Glutamatergic neuron (in vitro differentiated cells): ENCODE measurements at regions not wholly inside any gene's neighbourhood (a gene's known extent, or its start where the extent isn't known, plus 50 kb on each side); places are given as distances from the start of the nearest gene placed in this dataset.
"Not testable (repeated sequence)": the region's sequence is repeated elsewhere in the genome, so short reads cannot be mapped to it uniquely, and the experiment has no call there.

Experiments
- DNase-seq: peaks from one replicate; pipeline ENCODE4 v3.0.0; 2022
- H3K27ac Mint-ChIP-seq: one replicate; pipeline ENCODE4 v1.8.0; 2020; ENCODE audit warnings: mild to moderate bottlenecking, mixed read lengths, inconsistent platforms; ENCODE audit not compliant: unreplicated experiment
- H3K27me3 Mint-ChIP-seq: one replicate; pipeline ENCODE4 v1.8.0; 2020; ENCODE audit warnings: mild to moderate bottlenecking, moderate library complexity, mixed read lengths, inconsistent platforms; ENCODE audit not compliant: unreplicated experiment
- H3K36me3 Mint-ChIP-seq: one replicate; pipeline ENCODE4 v1.8.0; 2020; ENCODE audit warnings: mild to moderate bottlenecking, mixed read lengths, inconsistent platforms; ENCODE audit not compliant: unreplicated experiment
- H3K4me1 Mint-ChIP-seq: one replicate; pipeline ENCODE4 v1.8.0; 2020; ENCODE audit warnings: mild to moderate bottlenecking, low read depth, mixed read lengths, inconsistent platforms; ENCODE audit not compliant: unreplicated experiment
- H3K4me3 Mint-ChIP-seq: one replicate; pipeline ENCODE4 v1.8.0; 2020; ENCODE audit warnings: mild to moderate bottlenecking, mixed read lengths, inconsistent platforms; ENCODE audit not compliant: unreplicated experiment
- H3K9me3 Mint-ChIP-seq: one replicate; pipeline ENCODE4 v1.8.0; 2020; ENCODE audit warnings: mild to moderate bottlenecking, moderate library complexity, mixed read lengths, inconsistent platforms; ENCODE audit not compliant: unreplicated experiment
- TF ChIP-seq, protein P1 (sequence below): fragments of 200-600 bp; sonication (generic); IDR thresholded peaks from one replicate; pipeline ENCODE4 v1.5.0; 2021; ENCODE audit not compliant: partially characterized antibody, unreplicated experiment

DNA sequence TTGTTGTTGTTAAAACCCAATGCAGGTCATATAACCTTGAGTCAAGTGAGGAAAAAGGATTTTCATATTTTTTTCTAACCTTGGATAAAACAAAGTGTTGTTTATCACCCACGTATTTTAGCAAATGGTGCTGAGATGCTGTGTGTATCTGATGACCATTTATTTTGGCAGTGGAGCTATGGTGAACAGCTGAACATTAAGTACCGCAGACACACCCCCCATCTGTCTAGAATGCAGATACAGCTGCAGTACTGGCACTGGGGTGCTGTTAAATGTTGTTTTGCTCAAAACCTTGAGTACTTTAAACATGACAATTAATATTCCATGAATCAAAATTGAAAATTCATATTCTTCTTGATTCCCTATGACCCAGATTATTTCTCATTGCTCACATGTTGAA, 773.3 kb upstream of the SLC39A10 start:
- H3K36me3 Mint-ChIP-seq = no peaks in the 10 kb centered on the region
- no peak for DNase-seq
- H3K27me3 Mint-ChIP-seq = no peaks in the 10 kb centered on the region
- H3K27ac Mint-ChIP-seq = no peak overlapping the region
- H3K4me1 Mint-ChIP-seq = peaks cover 10% of the 10 kb centered on the region
- TF ChIP-seq, protein P1, sequence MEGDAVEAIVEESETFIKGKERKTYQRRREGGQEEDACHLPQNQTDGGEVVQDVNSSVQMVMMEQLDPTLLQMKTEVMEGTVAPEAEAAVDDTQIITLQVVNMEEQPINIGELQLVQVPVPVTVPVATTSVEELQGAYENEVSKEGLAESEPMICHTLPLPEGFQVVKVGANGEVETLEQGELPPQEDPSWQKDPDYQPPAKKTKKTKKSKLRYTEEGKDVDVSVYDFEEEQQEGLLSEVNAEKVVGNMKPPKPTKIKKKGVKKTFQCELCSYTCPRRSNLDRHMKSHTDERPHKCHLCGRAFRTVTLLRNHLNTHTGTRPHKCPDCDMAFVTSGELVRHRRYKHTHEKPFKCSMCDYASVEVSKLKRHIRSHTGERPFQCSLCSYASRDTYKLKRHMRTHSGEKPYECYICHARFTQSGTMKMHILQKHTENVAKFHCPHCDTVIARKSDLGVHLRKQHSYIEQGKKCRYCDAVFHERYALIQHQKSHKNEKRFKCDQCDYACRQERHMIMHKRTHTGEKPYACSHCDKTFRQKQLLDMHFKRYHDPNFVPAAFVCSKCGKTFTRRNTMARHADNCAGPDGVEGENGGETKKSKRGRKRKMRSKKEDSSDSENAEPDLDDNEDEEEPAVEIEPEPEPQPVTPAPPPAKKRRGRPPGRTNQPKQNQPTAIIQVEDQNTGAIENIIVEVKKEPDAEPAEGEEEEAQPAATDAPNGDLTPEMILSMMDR = no peak
- H3K9me3 Mint-ChIP-seq = no peaks in the 10 kb centered on the region
- H3K4me3 Mint-ChIP-seq = no peak overlapping the region

DNA sequence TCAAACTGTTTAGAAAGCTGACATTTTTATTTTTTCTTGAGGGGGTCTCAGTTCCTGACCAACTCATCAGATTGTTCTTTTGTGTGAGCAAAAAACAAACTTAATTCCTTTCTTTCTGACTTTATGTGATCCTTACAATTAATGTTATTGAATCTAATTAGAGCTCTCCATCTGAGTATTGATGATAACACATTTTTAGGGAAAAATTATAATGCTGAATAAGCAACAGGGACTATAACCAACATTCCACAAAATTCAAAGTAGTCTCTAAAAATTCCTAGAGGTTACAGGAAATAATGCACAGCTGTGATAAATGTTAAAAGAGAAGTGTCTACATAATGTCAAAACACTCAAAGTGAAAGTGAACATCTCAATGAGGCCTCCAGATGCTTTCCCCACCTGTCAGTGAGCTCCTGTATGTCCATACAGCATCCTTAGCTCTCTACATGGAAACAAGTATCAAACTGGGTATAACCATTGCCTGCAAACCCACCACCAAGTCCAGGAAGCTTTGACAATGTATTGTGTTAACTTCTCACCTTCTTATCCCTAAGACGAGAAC, 786.0 kb upstream of the SLC39A10 start:
- H3K27me3 Mint-ChIP-seq = no peaks in the 10 kb centered on the region
- H3K4me3 Mint-ChIP-seq = no peak overlapping the region

DNA sequence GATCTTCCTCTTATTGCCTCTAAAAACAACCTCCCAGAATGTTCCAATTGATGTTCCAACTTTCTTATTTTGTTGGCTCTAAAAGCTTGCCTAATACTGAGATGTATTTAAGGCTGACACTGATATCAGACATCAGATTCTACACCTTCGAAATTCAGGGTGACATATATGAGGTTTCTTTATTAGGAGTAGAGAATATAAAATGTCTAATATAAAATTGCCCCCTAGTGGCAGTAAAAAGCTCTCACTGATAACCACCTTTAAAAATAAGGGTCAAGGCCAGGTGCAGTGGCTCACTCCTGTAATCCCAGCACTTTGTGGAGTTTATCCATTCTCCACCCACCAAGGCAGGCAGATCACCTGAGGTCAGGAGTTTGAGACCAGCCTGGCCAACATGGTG, 789.7 kb upstream of the SLC39A10 start:
- Mint-ChIP-seq H3K27ac (no peak overlapping the region), H3K9me3 (no peaks in the 10 kb centered on the region), H3K4me1 (no peaks in the 10 kb centered on the region), H3K27me3 (peaks cover 3% of the 10 kb centered on the region), H3K36me3 (no peaks in the 10 kb centered on the region), H3K4me3 (no peak overlapping the region)
- TF ChIP-seq, protein P1 = peak; percentile 82
- DNase-seq = no peak

More for the DNA sequence above, 786.0 kb upstream of the SLC39A10 start:
- TF ChIP-seq, protein P1 = no peak
- H3K9me3 Mint-ChIP-seq = no peaks in the 10 kb centered on the region
- H3K36me3 Mint-ChIP-seq = no peaks in the 10 kb centered on the region
- H3K4me1 Mint-ChIP-seq = peaks cover 2% of the 10 kb centered on the region
- DNase-seq = no peak
- no peak overlapping the region for H3K27ac Mint-ChIP-seq

DNA sequence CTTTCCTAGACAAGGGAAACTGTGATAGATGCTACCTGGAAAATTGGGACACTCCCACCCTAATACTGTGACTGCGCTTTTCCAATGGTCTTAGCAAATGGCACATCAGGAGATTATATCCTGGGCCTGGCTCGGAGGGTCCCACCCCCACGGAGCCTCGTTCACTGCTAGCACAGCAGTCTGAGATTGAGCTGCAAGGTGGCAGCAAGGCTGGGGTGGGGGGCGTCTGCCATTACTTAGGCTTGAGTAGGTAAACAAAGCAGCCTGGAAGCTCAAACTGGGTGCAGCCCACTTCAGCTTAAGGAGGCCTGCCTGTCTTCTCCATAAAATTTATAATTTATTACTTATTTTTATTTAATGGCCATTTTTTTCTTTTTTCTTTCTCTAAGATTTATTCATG, 802.1 kb upstream of the SLC39A10 start:
- Mint-ChIP-seq H3K27ac (no peak overlapping the region), H3K27me3 (no peaks in the 10 kb centered on the region), H3K4me3 (no peak overlapping the region)

DNA sequence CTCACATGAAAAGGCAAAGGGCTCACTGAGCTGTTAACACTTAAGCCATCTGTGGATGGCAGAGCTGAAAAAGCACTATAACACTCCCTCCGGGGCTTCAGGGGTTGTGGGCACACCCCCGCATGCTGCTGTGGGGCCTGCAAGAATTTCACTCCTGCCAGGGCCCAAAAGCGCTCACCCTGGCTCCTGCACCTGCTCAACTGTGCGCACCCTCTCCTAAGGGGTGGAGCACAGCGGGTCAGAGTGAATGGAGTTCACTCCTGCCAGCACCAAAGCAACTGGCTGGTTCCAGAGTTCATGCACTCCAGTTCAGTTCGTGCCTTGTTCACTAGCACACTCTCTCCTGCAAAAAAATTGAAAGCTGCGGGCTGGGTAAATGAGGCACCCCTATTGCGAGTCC, 814.2 kb upstream of the SLC39A10 start:
- no peak overlapping the region for H3K4me3 Mint-ChIP-seq
- H3K27ac Mint-ChIP-seq = peak overlapping the region; percentile 72
- no peaks in the 10 kb centered on the region for H3K36me3 Mint-ChIP-seq
- DNase-seq = peak; percentile 27
- no peaks in the 10 kb centered on the region for H3K9me3 Mint-ChIP-seq
- no peaks in the 10 kb centered on the region for H3K27me3 Mint-ChIP-seq
- TF ChIP-seq, protein P1 = no peak
- H3K4me1 Mint-ChIP-seq = peaks cover 12% of the 10 kb centered on the region

More for the DNA sequence above, 802.1 kb upstream of the SLC39A10 start:
- Mint-ChIP-seq H3K36me3 (no peaks in the 10 kb centered on the region), H3K9me3 (no peaks in the 10 kb centered on the region), H3K4me1 (peaks cover 7% of the 10 kb centered on the region)
- no peak for DNase-seq
- TF ChIP-seq, protein P1 = no peak

DNA sequence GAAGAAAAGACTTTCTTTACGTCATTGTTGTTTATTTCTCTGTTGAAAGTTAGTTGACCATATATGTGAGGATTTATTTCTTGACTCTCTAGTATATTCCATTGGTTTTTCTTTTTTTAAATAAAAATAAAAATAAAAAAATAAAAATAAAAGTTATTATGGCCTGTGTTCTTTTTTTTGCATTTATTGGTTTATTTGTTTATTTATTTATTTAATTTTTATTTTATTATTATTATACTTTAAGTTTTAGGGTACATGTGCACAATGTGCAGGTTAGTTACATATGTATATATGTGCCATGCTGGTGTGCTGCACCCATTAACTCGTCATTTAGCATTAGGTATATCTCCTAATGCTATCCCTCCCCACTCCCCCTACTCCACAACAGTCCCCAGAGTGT, 822.7 kb upstream of the SLC39A10 start:
- not testable (repeated sequence) for DNase-seq, H3K4me1 Mint-ChIP-seq, H3K9me3 Mint-ChIP-seq, H3K36me3 Mint-ChIP-seq, H3K27ac Mint-ChIP-seq, H3K4me3 Mint-ChIP-seq, H3K27me3 Mint-ChIP-seq
